Neural progenitor cell (in vitro differentiated cells): ENCODE measurements at regions not wholly inside any gene's neighbourhood (a gene's known extent, or its start where the extent isn't known, plus 50 kb on each side); places are given as distances from the start of the nearest gene placed in this dataset.

ENCODE experiments used
- EZH2 ChIP-seq: fragments of 200-600 bp; sonication (generic); IDR thresholded peaks from 2 replicates; pipeline ENCODE4 v1.6.1; 2017; ENCODE audit warnings: antibody characterized with exemption, mild to moderate bottlenecking, moderate library complexity
- EZH2phosphoT487 ChIP-seq: fragments of 200-600 bp; sonication (generic); IDR thresholded peaks from 2 replicates; pipeline ENCODE4 v1.6.1; 2017; ENCODE audit warnings: antibody characterized with exemption
- TF ChIP-seq, protein P1 (sequence below): fragments of 200-600 bp; sonication (generic); IDR thresholded peaks from 2 replicates; pipeline ENCODE4 v1.5.1; 2017; ENCODE audit warnings: antibody characterized with exemption, mild to moderate bottlenecking

DNA sequence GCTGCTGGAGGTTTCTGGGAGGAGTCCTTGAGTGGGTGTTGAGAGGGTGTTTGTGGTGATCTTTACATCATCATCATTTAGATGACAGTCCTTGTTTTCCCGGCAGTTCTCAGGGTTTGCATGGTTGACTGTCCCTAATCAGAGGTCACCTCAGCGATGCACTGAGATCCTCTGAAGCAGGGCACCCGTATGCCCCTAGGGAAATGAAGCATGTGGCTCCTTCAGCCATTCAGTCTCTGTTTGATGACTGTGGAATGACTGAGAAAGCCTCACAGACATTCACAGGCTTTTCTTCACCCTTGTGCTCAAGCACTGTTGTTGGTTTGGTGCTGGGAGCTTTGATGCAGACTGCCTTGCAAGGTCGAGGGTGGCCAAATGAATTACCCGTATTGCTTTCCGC lies 474.7 kb downstream of the SPRY1 start:
- TF ChIP-seq EZH2 = no peak
- TF ChIP-seq, protein P1, sequence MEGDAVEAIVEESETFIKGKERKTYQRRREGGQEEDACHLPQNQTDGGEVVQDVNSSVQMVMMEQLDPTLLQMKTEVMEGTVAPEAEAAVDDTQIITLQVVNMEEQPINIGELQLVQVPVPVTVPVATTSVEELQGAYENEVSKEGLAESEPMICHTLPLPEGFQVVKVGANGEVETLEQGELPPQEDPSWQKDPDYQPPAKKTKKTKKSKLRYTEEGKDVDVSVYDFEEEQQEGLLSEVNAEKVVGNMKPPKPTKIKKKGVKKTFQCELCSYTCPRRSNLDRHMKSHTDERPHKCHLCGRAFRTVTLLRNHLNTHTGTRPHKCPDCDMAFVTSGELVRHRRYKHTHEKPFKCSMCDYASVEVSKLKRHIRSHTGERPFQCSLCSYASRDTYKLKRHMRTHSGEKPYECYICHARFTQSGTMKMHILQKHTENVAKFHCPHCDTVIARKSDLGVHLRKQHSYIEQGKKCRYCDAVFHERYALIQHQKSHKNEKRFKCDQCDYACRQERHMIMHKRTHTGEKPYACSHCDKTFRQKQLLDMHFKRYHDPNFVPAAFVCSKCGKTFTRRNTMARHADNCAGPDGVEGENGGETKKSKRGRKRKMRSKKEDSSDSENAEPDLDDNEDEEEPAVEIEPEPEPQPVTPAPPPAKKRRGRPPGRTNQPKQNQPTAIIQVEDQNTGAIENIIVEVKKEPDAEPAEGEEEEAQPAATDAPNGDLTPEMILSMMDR = no peak
- TF ChIP-seq EZH2phosphoT487 = no peak
